ENCODE measurements at regions not wholly inside any gene's neighbourhood (a gene's known extent, or its start where the extent isn't known, plus 50 kb on each side); places are given as distances from the start of the nearest gene placed in this dataset.

DNA sequence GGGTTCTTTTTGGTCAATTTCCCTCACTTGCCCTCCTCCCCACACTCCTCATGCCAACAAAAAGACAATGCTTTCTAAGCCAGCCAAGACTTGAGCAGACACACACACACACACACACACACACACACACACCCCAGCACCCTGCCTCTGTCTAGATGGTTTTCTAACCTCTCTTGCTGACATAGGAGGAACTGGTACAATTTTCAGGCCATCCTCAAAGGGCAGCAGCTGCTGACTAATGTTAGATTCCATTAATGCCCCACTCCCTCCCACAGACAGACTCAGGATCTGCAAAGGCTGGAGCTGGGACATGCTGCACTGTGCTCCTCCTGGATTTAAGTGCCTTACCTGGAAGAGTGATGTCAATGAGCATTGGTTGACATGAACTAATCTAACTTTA is 438.4 kb downstream of the OCA2 start:
- Mint-ChIP-seq H3K9me3 (peaks cover 4% of the 10 kb centered on the region), H3K4me3 (no peak overlapping the region), H3K27me3 (no peaks in the 10 kb centered on the region), H3K36me3 (ENCODE audit: low read depth) (no peaks in the 10 kb centered on the region), H3K4me1 (ENCODE audit: low read depth) (peaks cover 6% of the 10 kb centered on the region), H3K27ac (no peak overlapping the region)
- no peak for DNase-seq

DNA sequence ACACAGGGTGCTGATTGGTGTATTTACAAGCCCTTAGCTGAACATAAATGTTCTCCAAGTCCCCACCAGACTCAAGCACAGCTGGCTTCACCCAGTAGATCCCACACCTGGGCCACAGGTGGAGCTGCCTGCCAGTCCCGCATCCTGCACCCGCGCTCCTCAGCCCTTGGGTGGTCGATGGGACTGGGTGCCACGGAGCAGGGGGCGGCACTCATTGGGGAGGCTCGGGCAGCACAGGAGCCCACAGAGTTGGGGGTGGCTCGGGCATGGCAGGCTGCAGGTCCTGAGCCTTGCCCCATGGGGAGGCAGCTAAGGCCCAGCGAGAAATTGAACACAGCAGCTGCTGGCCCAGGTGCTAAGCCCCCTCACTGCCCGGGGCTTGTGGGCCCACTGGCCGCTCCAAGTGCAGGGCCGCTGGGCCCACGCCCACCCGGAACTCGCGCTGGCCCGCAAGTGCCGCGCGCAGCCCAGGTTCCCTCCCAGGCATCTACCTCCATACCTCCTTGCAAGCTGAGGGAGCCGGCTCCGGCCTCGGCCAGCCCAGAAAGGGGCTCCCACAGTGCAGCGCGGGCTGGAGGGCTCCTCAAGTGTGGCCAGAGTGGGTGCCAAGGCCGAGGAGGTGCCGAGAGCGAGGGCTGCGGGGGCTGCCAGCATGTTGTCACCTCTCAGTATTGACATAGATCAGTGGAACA is 442.7 kb downstream of the OCA2 start:
- Mint-ChIP-seq H3K9me3 (peaks cover 5% of the 10 kb centered on the region), H3K36me3 (ENCODE audit: low read depth) (no peaks in the 10 kb centered on the region), H3K27me3 (no peaks in the 10 kb centered on the region), H3K4me3 (no peak overlapping the region), H3K27ac (no peak overlapping the region), H3K4me1 (ENCODE audit: low read depth) (no peaks in the 10 kb centered on the region)
- DNase-seq, result no peak

DNA sequence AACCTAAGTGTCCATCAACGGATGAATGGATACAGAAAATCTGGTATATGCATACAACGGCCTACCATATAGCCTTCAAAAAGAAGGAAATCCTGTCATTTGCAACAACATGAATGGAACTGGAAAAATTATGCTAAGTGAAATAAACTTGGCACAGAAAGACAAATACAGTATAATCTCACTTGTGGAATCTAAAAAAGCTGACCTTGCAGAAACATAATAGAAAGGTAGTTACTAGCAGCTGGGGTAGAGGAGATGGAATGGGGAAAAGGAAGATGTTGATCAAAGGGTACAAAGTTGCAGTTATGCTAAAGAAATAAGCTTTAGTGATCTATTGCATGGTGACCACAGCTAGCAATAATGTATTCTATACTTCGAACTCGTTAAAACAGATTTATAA is 444.1 kb downstream of the OCA2 start:
- no peak overlapping the region for H3K4me3 Mint-ChIP-seq
- H3K36me3 Mint-ChIP-seq (ENCODE audit: low read depth), result no peaks in the 10 kb centered on the region
- no peak for DNase-seq
- H3K4me1 Mint-ChIP-seq (ENCODE audit: low read depth), result no peaks in the 10 kb centered on the region
- H3K9me3 Mint-ChIP-seq, result peaks cover 5% of the 10 kb centered on the region
- H3K27me3 Mint-ChIP-seq, result no peaks in the 10 kb centered on the region
- no peak overlapping the region for H3K27ac Mint-ChIP-seq

DNA sequence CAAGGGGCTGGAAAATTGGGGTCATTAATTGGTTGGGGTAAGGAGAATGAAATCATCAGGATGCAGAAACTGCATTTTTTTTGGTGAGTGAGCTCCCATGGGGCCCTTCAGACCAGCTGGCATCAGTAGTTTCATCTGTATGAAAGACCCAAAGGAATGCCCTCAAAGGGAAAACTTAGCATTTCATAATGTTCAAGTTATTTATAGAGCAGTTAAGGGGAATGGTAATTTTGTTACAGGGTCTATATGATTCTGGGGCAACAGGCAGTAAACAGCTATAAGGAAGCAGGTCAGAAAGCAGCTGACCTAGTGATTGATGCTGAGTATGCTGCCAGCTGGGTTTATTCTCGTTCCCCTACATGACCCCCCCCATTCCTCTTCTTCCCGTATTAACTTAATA is 448.9 kb downstream of the OCA2 start:
- H3K27ac Mint-ChIP-seq, result no peak overlapping the region
- H3K27me3 Mint-ChIP-seq, result no peaks in the 10 kb centered on the region
- H3K9me3 Mint-ChIP-seq, result no peaks in the 10 kb centered on the region
- no peak for DNase-seq
- H3K36me3 Mint-ChIP-seq (ENCODE audit: low read depth), result no peaks in the 10 kb centered on the region
- H3K4me3 Mint-ChIP-seq, result no peak overlapping the region
- H3K4me1 Mint-ChIP-seq (ENCODE audit: low read depth), result no peaks in the 10 kb centered on the region

DNA sequence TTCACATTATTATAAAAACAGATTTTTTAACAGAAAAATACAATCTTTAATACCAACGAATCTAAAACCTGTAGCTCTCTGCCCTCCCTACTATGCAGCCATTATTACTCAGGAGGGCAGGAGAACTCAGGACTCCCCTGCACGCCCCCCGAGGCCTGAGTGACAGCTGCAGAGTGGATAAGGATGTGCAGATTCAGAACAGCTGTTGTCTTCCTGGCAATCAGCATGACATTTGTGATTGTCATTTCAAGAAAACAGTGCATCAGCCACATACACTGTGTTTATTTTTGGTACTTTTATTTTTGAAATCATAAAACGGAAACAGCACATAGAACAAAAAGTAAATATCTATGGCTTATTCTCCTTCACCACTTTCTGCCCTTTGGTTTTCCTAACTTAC is 450.8 kb downstream of the OCA2 start:
- Mint-ChIP-seq H3K4me1 (ENCODE audit: low read depth) (no peaks in the 10 kb centered on the region), H3K27me3 (no peaks in the 10 kb centered on the region), H3K36me3 (ENCODE audit: low read depth) (no peaks in the 10 kb centered on the region), H3K4me3 (no peak overlapping the region), H3K27ac (no peak overlapping the region), H3K9me3 (peaks cover 4% of the 10 kb centered on the region)
- no peak for DNase-seq

DNA sequence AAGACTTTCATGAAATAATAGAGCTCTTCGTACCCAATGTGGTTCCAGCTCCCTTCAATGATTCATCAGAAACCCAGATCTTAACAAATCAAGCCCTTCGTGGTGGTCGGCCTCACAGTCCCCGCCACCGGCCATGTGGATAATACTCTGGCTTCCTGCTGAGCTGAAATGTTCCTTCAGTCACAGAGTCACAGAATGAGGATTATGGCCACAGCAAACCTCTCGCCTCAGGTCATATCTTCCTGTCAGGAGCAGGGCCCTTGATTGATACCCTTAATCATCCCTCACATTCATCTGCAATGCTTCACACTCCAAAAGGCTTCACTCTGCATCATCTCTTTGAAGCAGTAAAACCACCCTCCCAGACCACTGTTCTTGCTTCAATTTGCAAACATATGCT is 452.6 kb downstream of the OCA2 start:
- no peak overlapping the region for H3K27ac Mint-ChIP-seq
- H3K4me3 Mint-ChIP-seq, result no peak overlapping the region
- no peaks in the 10 kb centered on the region for H3K36me3 Mint-ChIP-seq (ENCODE audit: low read depth)

DNA sequence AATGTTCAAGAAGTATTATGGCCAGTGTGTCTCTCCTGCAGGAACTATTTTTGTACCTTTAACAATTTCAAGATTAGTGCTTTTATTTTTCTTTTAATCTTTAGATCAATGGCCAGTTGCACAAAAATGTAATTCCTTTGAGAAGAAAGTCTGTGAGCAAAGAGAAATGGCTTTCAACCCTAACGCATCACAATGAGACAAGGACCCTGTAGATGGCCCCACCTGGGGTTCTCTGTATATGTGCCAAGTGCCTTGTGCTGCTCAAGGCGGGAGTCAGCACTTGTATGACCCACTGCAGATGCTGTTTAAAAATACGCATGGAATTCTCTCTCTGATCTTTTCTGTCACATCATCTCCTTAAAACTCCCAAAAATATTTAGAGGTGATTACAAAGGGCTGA is 453.4 kb downstream of the OCA2 start:
- no peak for DNase-seq
- Mint-ChIP-seq H3K4me1 (ENCODE audit: low read depth) (no peaks in the 10 kb centered on the region), H3K9me3 (peaks cover 16% of the 10 kb centered on the region), H3K36me3 (ENCODE audit: low read depth) (no peaks in the 10 kb centered on the region), H3K27me3 (no peaks in the 10 kb centered on the region), H3K27ac (no peak overlapping the region), H3K4me3 (no peak overlapping the region)

More for the DNA sequence above, 452.6 kb downstream of the OCA2 start:
- H3K27me3 Mint-ChIP-seq, result no peaks in the 10 kb centered on the region
- H3K9me3 Mint-ChIP-seq, result peaks cover 15% of the 10 kb centered on the region
- no peaks in the 10 kb centered on the region for H3K4me1 Mint-ChIP-seq (ENCODE audit: low read depth)
- DNase-seq, result no peak

DNA sequence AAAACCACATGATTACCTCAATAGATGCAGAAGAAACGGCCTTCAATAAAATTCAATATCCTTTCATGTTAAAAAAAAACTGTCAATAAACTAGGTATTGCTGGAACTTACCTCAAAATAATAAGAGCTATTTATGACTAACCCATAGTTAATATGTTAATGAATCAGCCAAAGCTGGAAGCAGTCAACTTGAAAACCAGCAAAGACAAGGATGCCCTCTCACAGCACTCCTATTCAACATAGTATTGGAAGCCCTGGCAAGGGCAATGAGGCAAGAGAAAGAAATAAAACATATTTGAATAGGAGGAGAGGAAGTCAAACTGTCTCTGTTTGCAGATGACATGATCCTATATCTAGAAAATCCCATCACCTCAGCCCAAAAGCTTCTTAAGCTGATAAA is 456.1 kb downstream of the OCA2 start:
- Mint-ChIP-seq H3K27ac (no peak overlapping the region), H3K27me3 (no peaks in the 10 kb centered on the region), H3K9me3 (peaks cover 26% of the 10 kb centered on the region), H3K36me3 (ENCODE audit: low read depth) (no peaks in the 10 kb centered on the region), H3K4me1 (ENCODE audit: low read depth) (no peaks in the 10 kb centered on the region), H3K4me3 (no peak overlapping the region)
- no peak for DNase-seq

DNA sequence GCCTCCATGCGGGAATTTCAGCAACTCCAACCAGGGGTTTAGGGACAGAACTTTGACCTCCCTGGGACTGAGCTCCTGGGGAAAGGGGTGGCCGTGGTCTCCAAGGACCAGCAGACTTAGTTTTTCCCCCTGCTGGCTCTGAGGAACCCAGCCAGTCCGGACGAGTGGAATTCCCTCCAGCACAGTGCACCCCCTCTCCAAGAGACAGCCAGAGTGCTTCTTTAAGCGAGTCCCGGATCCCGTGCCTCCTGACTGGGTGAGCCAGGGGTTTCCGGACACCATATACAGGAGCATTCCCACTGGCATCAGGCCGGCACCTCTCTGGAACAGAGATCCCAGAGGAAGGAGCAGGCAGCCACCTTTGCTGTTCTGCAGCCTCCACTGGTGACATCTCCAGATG is 459.5 kb downstream of the OCA2 start:
- DNase-seq, result no peak
- Mint-ChIP-seq H3K4me3 (no peak overlapping the region), H3K9me3 (peaks cover 25% of the 10 kb centered on the region), H3K27ac (no peak overlapping the region), H3K36me3 (ENCODE audit: low read depth) (no peaks in the 10 kb centered on the region), H3K4me1 (ENCODE audit: low read depth) (no peaks in the 10 kb centered on the region), H3K27me3 (no peaks in the 10 kb centered on the region)

DNA sequence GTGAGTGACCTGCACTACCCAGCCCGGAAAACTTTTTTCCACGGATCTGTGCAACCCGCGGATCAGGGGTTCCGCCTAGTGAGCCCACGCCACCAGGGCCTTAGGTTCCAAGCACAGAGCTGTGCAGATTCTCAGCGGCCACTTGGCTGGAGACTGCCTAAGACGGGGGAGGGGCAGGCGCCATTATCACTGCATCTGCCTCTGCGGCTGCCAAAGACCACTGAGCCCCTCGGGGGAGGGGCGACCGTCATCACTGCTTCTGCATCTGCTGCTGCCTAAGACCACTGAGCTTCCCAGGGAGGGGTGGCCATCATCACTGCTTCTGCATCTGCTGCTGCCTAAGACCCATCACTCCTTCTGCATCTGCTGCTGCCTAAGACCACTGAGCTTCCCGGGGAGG is 460.2 kb downstream of the OCA2 start:
- H3K4me1 Mint-ChIP-seq (ENCODE audit: low read depth), result no peaks in the 10 kb centered on the region
- H3K9me3 Mint-ChIP-seq, result peaks cover 26% of the 10 kb centered on the region
- no peak overlapping the region for H3K4me3 Mint-ChIP-seq
- no peak overlapping the region for H3K27ac Mint-ChIP-seq
- H3K36me3 Mint-ChIP-seq (ENCODE audit: low read depth), result no peaks in the 10 kb centered on the region
- no peak for DNase-seq
- no peaks in the 10 kb centered on the region for H3K27me3 Mint-ChIP-seq

DNA sequence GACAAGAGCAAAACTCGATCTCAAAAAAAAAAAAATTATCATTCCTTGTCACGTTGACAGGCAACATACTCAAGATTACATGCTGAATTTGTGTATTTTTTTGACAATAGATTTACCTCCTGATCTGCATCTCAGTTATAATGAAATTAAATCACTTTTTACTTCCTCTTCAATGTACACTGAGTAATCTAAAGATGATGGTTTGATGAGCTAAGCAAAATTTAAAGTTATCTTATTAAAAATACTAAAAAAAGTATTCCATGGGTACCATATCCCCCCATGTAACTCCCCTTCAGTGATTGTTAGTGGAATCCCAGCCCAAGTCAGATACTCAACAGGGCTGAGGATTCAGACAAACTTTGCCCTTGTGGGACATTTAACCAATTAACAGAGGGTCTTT is 463.2 kb downstream of the OCA2 start:
- Mint-ChIP-seq H3K4me3 (no peak overlapping the region), H3K36me3 (ENCODE audit: low read depth) (no peaks in the 10 kb centered on the region), H3K9me3 (peaks cover 21% of the 10 kb centered on the region), H3K4me1 (ENCODE audit: low read depth) (no peaks in the 10 kb centered on the region), H3K27ac (no peak overlapping the region), H3K27me3 (no peaks in the 10 kb centered on the region)
- DNase-seq, result no peak

DNA sequence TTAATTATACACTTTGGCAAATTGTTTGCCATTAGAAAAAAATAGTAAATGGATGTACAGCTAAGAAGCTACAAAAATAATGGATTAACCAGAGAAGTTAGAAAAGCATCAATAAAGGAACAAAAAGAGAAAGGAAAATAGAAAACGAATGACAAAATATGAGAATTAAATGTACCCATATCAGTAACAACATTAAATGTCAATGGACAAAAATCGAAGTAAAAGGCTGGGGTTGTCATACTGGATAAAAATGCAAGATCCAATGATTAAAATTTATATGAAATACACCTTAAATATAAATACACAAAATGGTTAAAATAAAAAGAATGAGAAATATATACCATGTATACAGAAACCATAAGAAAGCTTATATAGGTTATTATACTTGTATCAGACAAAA is 470.6 kb downstream of the OCA2 start:
- Mint-ChIP-seq H3K9me3 (peaks cover 32% of the 10 kb centered on the region), H3K36me3 (ENCODE audit: low read depth) (no peaks in the 10 kb centered on the region), H3K27me3 (no peaks in the 10 kb centered on the region), H3K27ac (no peak overlapping the region), H3K4me3 (no peak overlapping the region), H3K4me1 (ENCODE audit: low read depth) (no peaks in the 10 kb centered on the region)
- no peak for DNase-seq

DNA sequence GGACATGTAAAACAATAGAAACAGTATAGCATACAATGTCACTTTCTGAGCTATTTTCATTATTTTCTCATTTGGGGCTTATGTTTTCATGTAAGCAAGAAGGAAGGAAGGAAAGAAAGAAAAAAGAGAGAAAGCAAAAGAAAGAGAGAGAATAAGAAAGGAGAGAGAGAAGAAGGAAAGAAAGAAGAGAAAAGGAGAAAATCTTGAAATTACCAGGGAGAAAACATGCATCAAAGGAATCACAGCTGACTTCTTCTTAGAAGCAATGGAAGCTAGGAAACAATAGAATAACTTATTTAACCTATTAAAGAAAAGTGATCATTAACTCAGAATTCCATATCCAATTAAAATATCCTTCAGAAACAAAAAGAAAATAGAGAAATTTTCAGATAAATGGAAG is 471.5 kb downstream of the OCA2 start:
- H3K4me3 Mint-ChIP-seq, result no peak overlapping the region
- no peak for DNase-seq
- H3K36me3 Mint-ChIP-seq (ENCODE audit: low read depth), result no peaks in the 10 kb centered on the region
- H3K9me3 Mint-ChIP-seq, result peaks cover 40% of the 10 kb centered on the region
- no peaks in the 10 kb centered on the region for H3K4me1 Mint-ChIP-seq (ENCODE audit: low read depth)
- no peaks in the 10 kb centered on the region for H3K27me3 Mint-ChIP-seq
- no peak overlapping the region for H3K27ac Mint-ChIP-seq

DNA sequence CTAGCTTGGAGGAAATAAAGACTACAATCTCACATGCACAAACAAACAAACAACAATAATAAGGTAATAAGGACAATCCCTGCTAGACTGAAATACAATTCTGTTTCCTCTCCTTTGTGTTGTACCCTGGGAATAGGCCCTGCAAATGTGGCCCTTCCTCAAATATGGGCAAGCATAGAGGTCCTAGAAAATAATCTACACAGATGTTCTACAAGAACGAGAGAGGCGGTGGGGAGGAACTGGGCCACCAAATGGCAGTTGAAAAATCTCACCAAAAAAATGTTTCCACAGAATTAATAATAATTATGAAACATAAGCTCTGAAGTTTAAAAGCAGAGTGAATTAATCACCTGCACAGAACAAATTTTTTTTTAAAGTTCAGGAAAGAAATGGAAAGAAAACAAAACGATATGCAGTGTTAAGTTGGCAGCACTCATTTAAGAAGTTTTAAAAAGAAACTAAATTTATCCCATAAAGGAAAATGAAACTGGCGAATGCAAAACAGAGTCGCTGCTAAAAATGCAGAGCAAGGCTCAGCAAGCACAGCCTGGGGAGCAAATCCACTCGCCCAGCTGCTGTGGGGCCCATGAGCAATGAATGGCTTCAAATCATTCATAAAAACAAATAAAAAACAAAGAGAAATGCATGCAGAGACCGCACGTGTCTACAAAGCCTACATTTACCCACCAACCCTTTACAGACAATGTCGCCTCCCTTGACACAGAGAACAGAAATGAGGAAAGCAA is 475.4 kb downstream of the OCA2 start:
- Mint-ChIP-seq H3K27me3 (no peaks in the 10 kb centered on the region), H3K36me3 (ENCODE audit: low read depth) (no peaks in the 10 kb centered on the region), H3K4me1 (ENCODE audit: low read depth) (no peaks in the 10 kb centered on the region), H3K27ac (no peak overlapping the region), H3K4me3 (no peak overlapping the region), H3K9me3 (peaks cover 34% of the 10 kb centered on the region)
- DNase-seq, result no peak

DNA sequence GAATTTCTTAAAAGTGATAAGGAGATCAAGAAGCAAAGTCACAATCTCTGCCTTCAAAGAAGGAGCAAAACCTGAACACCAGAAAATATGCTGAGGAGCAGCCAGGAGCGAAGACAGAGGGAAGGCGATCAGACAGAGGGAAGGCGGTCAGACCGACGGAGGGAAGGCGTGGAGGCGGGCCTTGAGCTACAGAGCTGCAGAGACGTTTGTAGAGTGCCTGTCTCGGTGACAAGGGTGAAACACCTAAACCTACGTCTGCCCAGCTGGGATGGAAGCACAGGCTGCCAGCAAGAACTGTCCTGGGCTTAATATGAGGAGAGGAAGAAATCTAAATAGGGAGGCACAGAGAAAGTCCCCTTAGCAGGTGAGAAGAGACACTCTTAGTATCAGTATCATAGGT is 476.0 kb downstream of the OCA2 start:
- Mint-ChIP-seq H3K27me3 (no peaks in the 10 kb centered on the region), H3K4me3 (no peak overlapping the region), H3K36me3 (ENCODE audit: low read depth) (no peaks in the 10 kb centered on the region), H3K4me1 (ENCODE audit: low read depth) (no peaks in the 10 kb centered on the region), H3K9me3 (peaks cover 30% of the 10 kb centered on the region), H3K27ac (no peak overlapping the region)
- DNase-seq, result no peak

Data from activated T-cell treated with anti-CD3 and anti-CD28 coated beads, Interleukin-2, amount 50 U/mL, for 24 hours (primary cell).